H1 (cell line): ENCODE measurements at regions not wholly inside any gene's neighbourhood (a gene's known extent, or its start where the extent isn't known, plus 50 kb on each side); places are given as distances from the start of the nearest gene placed in this dataset.

ENCODE experiments used
- CTCF ChIA-PET: fragments of 300-600 bp; sonication (Branson Sonifier 250); formaldehyde crosslinking; loops from one replicate; lab custom pipeline; 2021; ENCODE audit not compliant: partially characterized antibody; lab: Charles Lee
- POLR2A ChIA-PET: fragments of 300-600 bp; sonication (Branson Sonifier 250); formaldehyde crosslinking; loops from one replicate; lab custom pipeline; 2021; ENCODE audit warnings: inconsistent platforms; ENCODE audit not compliant: partially characterized antibody; lab: Charles Lee
- DNase-seq, 2 experiments: peaks; one replicate each; pipeline versions ENCODE4 v3.0.0 to v3.0.0-alpha.2; 2010 to 2022; ENCODE audit warnings: low spot score in 2 of 2, low read depth in 1 of 2, mixed read lengths in 1 of 2
- FAIRE-seq: peaks from 2 replicates; lab custom pipeline; 2011; peaks lifted over from hg19 to GRCh38; lab: Jason Lieb, UNC
- H2AFZ ChIP-seq: 2 replicates; pipeline ENCODE4 v1.8.1; 2012; ENCODE audit warnings: low read length, inconsistent platforms
- H2AK5ac ChIP-seq: 2 replicates; pipeline ENCODE4 v1.6.1; 2013; ENCODE audit warnings: low read depth, low read length
- H2BK120ac ChIP-seq: replicated peaks from 2 replicates; pipeline ENCODE3; 2013; ENCODE audit warnings: low read depth, low read length, inconsistent platforms
- H2BK12ac ChIP-seq: 2 replicates; pipeline ENCODE4 v1.6.1; 2013; ENCODE audit warnings: low read depth, low read length
- H2BK15ac ChIP-seq: 2 replicates; pipeline ENCODE4 v1.6.1; 2013; ENCODE audit warnings: low read length
- H2BK20ac ChIP-seq: 2 replicates; pipeline ENCODE4 v1.6.1; 2013; ENCODE audit warnings: low read length
- H2BK5ac ChIP-seq: 2 replicates; pipeline ENCODE4 v1.6.1; 2013; ENCODE audit warnings: low read depth, low read length
- H3K14ac ChIP-seq: 2 replicates; pipeline ENCODE4 v1.6.1; 2013; ENCODE audit warnings: inconsistent platforms; ENCODE audit not compliant: insufficient read length
- H3K18ac ChIP-seq: 2 replicates; pipeline ENCODE4 v1.6.1; 2013; ENCODE audit warnings: low read length; ENCODE audit errors: extremely low read depth
- H3K23ac ChIP-seq: 2 replicates; pipeline ENCODE4 v1.6.1; 2013; ENCODE audit warnings: inconsistent platforms; ENCODE audit not compliant: insufficient read length
- H3K23me2 ChIP-seq: 2 replicates; pipeline ENCODE4 v1.6.1; 2013; ENCODE audit warnings: low read depth, low read length
- H3K27ac ChIP-seq: 2 replicates; pipeline ENCODE4 v1.6.1; 2011; ENCODE audit warnings: low read depth, low read length, inconsistent platforms
- H3K27me3 ChIP-seq, 4 experiments: replicated peaks in 1 of 4; 1 replicate in 1 of 4; 2 replicates in 3 of 4; pipeline versions ENCODE4 v1.6.1 to v1.8.1; 2011 to 2013; ENCODE audit warnings: low read length in 3 of 4, mild to moderate bottlenecking in 3 of 4, inconsistent platforms in 2 of 4, mixed read lengths in 2 of 4, moderate library complexity in 1 of 4; ENCODE audit not compliant: control insufficient read depth in 3 of 4, insufficient read depth in 3 of 4; ENCODE audit errors: extremely low read depth in 1 of 4
- H3K36me3 ChIP-seq, 4 experiments: 2 replicates each; pipeline versions ENCODE4 v1.6.1 to v1.8.1; 2011 to 2013; ENCODE audit warnings: mild to moderate bottlenecking in 4 of 4, low read length in 3 of 4, moderate library complexity in 2 of 4, control low read depth in 1 of 4, inconsistent platforms in 1 of 4; ENCODE audit not compliant: insufficient read depth in 4 of 4, control insufficient read depth in 2 of 4
- H3K4ac ChIP-seq: replicated peaks from 2 replicates; pipeline ENCODE3; 2013; ENCODE audit warnings: low read length, low read depth, mixed read lengths, inconsistent platforms; ENCODE audit not compliant: insufficient read length
- H3K4me1 ChIP-seq, 4 experiments: replicated peaks in 1 of 4; 1 replicate in 1 of 4; 2 replicates in 3 of 4; pipeline versions ENCODE4 v1.6.1 to v1.8.1; 2011 to 2013; ENCODE audit warnings: low read length in 3 of 4, inconsistent platforms in 2 of 4, mixed read lengths in 1 of 4; ENCODE audit not compliant: insufficient read depth in 4 of 4, control insufficient read depth in 3 of 4
- H3K4me2 ChIP-seq, 2 experiments: 2 replicates each; pipeline versions ENCODE4 v1.6.1 to v1.8.1; 2011 to 2013; ENCODE audit warnings: low read depth in 2 of 2, low read length in 2 of 2, control low read depth in 1 of 2, inconsistent platforms in 1 of 2, mild to moderate bottlenecking in 1 of 2; ENCODE audit not compliant: insufficient read depth in 1 of 2
- H3K4me3 ChIP-seq, 4 experiments: fragments of 200-600, 300-600 bp in 1 of 4; sonication (generic), shearing (Covaris generic), sonication (Bioruptor Twin) in 1 of 4; 2 replicates each; pipeline versions ENCODE4 v1.5.1 to v1.8.1; 2011 to 2016; ENCODE audit warnings: low read length in 4 of 4, low read depth in 3 of 4, control low read depth in 2 of 4, inconsistent platforms in 2 of 4, mild to moderate bottlenecking in 2 of 4, mixed read lengths in 1 of 4, moderate library complexity in 1 of 4; ENCODE audit not compliant: insufficient read depth in 2 of 4; ENCODE audit errors: extremely low read depth in 1 of 4
- H3K56ac ChIP-seq: replicated peaks from 2 replicates; pipeline ENCODE3; 2013; ENCODE audit warnings: low read depth, mild to moderate bottlenecking, mixed read lengths, low read length, inconsistent platforms; ENCODE audit not compliant: insufficient read length
- H3K79me1 ChIP-seq: 2 replicates; pipeline ENCODE4 v1.6.1; 2013; ENCODE audit warnings: low read depth, low read length, control low read depth
- H3K79me2 ChIP-seq, 2 experiments: 2 replicates each; pipeline versions ENCODE4 v1.6.1 to v1.8.1; 2012 to 2013; ENCODE audit warnings: low read length in 2 of 2, mild to moderate bottlenecking in 2 of 2, inconsistent platforms in 1 of 2; ENCODE audit not compliant: insufficient read depth in 2 of 2, control insufficient read depth in 1 of 2
- H3K9ac ChIP-seq, 4 experiments: replicated peaks in 1 of 4; 1 replicate in 1 of 4; 2 replicates in 3 of 4; pipeline versions ENCODE4 v1.6.1 to v1.8.1; 2011 to 2013; ENCODE audit warnings: low read depth in 3 of 4, low read length in 3 of 4, control low read depth in 2 of 4, mild to moderate bottlenecking in 2 of 4, moderate library complexity in 2 of 4, inconsistent platforms in 1 of 4; ENCODE audit errors: extremely low read depth in 1 of 4
- H3K9me3 ChIP-seq, 2 experiments: 2 replicates each; pipeline versions ENCODE4 v1.6.1 to v1.8.1; 2012 to 2013; ENCODE audit warnings: mild to moderate bottlenecking in 2 of 2, moderate library complexity in 2 of 2, control low read depth in 1 of 2, inconsistent platforms in 1 of 2, low read depth in 1 of 2, low read length in 1 of 2, mixed read lengths in 1 of 2; ENCODE audit not compliant: insufficient read depth in 2 of 2
- H4K20me1 ChIP-seq, 2 experiments: replicated peaks in 1 of 2; 2 replicates each; pipeline versions ENCODE3 to v1.8.1; 2011 to 2013; ENCODE audit warnings: inconsistent platforms in 2 of 2, low read length in 2 of 2, mild to moderate bottlenecking in 1 of 2; ENCODE audit not compliant: insufficient read depth in 2 of 2, control insufficient read depth in 1 of 2
- H4K5ac ChIP-seq: 2 replicates; pipeline ENCODE4 v1.6.1; 2013; ENCODE audit warnings: low read length, low read depth, mixed read lengths, inconsistent platforms; ENCODE audit not compliant: insufficient read length
- H4K8ac ChIP-seq: 2 replicates; pipeline ENCODE4 v1.8.0; 2013; ENCODE audit warnings: mild to moderate bottlenecking, moderate library complexity, low read length, inconsistent platforms; ENCODE audit not compliant: insufficient read depth; ENCODE audit errors: extremely low read depth
- H4K91ac ChIP-seq: replicated peaks from 2 replicates; pipeline ENCODE3; 2013; ENCODE audit warnings: low read length, mixed read lengths, inconsistent platforms; ENCODE audit not compliant: insufficient read length
- BCL11A ChIP-seq, 2 experiments: IDR thresholded peaks; one replicate each; pipeline ENCODE4 v1.6.1; 2011; ENCODE audit warnings: low read depth in 2 of 2, low read length in 2 of 2, mild to moderate bottlenecking in 2 of 2
- CBX8 ChIP-seq: fragments of 300-800, 300-1000 bp; sonication (generic); IDR thresholded peaks from 2 replicates; pipeline ENCODE4 v1.7.1; 2016; ENCODE audit warnings: low read depth, low read length, borderline replicate concordance
- GABPA ChIP-seq: IDR thresholded peaks from 2 replicates; pipeline ENCODE4 v1.6.1; 2011; ENCODE audit warnings: mild to moderate bottlenecking, low read length, moderate library complexity, borderline replicate concordance; ENCODE audit not compliant: insufficient read depth
- JUN ChIP-seq: IDR thresholded peaks from 2 replicates; pipeline ENCODE4 v1.6.1; 2011; ENCODE audit warnings: low read depth, mild to moderate bottlenecking, improper control_type of control experiment, low read length
- KDM5A ChIP-seq: fragments of 200-600 bp; IDR thresholded peaks from 2 replicates; pipeline ENCODE4 v1.7.1; 2012; ENCODE audit warnings: mild to moderate bottlenecking, low read length, inconsistent platforms, mixed read lengths
- MAFK ChIP-seq: IDR thresholded peaks from 2 replicates; pipeline ENCODE4 v1.6.1; 2012; ENCODE audit warnings: low read depth, mild to moderate bottlenecking, improper control_type of control experiment, low read length
- NRF1 ChIP-seq: IDR thresholded peaks from 2 replicates; pipeline ENCODE4 v1.6.1; 2011; ENCODE audit warnings: mild to moderate bottlenecking, low read depth, low read length, improper control_type of control experiment
- RNF2 ChIP-seq: fragments of 200-900, 300-1000 bp; sonication (generic); IDR thresholded peaks from 2 replicates; pipeline ENCODE4 v1.7.1; 2016; ENCODE audit warnings: borderline replicate concordance, low read depth, mild to moderate bottlenecking, antibody characterized with exemption, low read length; ENCODE audit not compliant: poor library complexity, severe bottlenecking; ENCODE audit errors: missing control alignments
- SIX5 ChIP-seq: IDR thresholded peaks from 2 replicates; pipeline ENCODE4 v1.6.1; 2011; ENCODE audit warnings: mild to moderate bottlenecking, low read depth, low read length
- SP4 ChIP-seq: IDR thresholded peaks from 2 replicates; pipeline ENCODE4 v1.6.1; 2012; ENCODE audit warnings: low read length, inconsistent platforms
- TAF7 ChIP-seq: optimal IDR thresholded peaks from 2 replicates; pipeline ENCODE3; 2011; ENCODE audit warnings: low read depth, mild to moderate bottlenecking, inconsistent platforms, low read length, moderate library complexity, borderline replicate concordance
- WGBS, 2 experiments: shearing (Covaris generic) in 1 of 2; methylation state at CpG; one replicate each; pipeline versions ENCODE4 v1.1.6 to v1.1.7; 2013 to 2015; ENCODE audit warnings: low lambda C conversion rate in 2 of 2, mixed read lengths in 2 of 2, inconsistent platforms in 1 of 2, low coverage in 1 of 2, missing lambda C conversion rate in 1 of 2; ENCODE audit not compliant: insufficient replicate concordance in 2 of 2, insufficient coverage in 1 of 2, insufficient read length in 1 of 2; ENCODE audit errors: extremely low coverage in 1 of 2, missing lambda C conversion rate in 1 of 2; 5-methylcytosine and 5-hydroxymethylcytosine counted together
- TF ChIP-seq, protein P1 (sequence below): IDR thresholded peaks from 2 replicates; pipeline ENCODE4 v1.6.1; 2011; ENCODE audit warnings: low read length, improper control_type of control experiment
- TF ChIP-seq, protein P2 (sequence below): IDR thresholded peaks from 2 replicates; pipeline ENCODE4 v1.6.1; 2012; ENCODE audit warnings: inconsistent platforms

DNA sequence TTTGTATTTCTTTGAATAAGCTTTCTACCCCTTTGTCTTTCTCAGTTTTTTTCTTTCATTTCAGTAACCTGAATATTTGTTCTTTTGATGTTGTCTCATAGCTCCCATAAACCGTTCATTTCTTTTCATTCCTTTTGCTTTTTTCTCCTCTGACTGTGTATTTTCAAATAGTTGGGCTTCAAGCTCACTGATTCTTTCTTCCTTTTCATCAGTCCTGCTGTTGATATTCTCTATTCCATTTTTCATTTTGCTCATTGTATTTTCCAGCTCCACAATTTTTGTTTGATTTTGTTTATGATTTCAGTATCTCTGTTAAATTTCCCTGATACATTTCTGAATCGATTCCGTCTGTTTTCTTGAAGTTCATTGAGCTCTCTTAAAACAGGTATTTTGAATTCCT is 129.6 kb upstream of the NUDT6 start:
- Histone ChIP-seq H3K4me3 (no peak overlapping the region), H3K27me3 (no peaks in the 10 kb centered on the region), H3K4me1 (no peaks in the 10 kb centered on the region), H3K23me2 (no peaks in the 10 kb centered on the region), H3K9me3 (peaks cover 0 to 3% of the 10 kb centered on the region in 2 experiments; a peak in 1 of 4 replicates), H4K91ac (no peak overlapping the region), H3K4me2 (no peak overlapping the region), H4K5ac (no peak overlapping the region), H2BK20ac (no peak overlapping the region), H3K79me1 (peaks cover 4% of the 10 kb centered on the region), H2AK5ac (no peak overlapping the region), H3K27ac (no peak overlapping the region), H2BK15ac (no peak overlapping the region), H3K18ac (no peak overlapping the region), H4K20me1 (no peaks in the 10 kb centered on the region), H2AFZ (no peak overlapping the region), H2BK120ac (no peak overlapping the region), H4K8ac (no peak overlapping the region), H2BK5ac (no peak overlapping the region), H3K14ac (no peak overlapping the region), H2BK12ac (no peak overlapping the region), H3K9ac (no peak overlapping the region), H3K79me2 (peaks cover 0 to 25% of the 10 kb centered on the region in 2 experiments; a peak in 2 of 4 replicates), H3K23ac (no peak overlapping the region), H3K4ac (no peak overlapping the region), H3K56ac (no peak overlapping the region), H3K36me3 (peaks cover 0 to under 1% (median under 1%) of the 10 kb centered on the region in 4 experiments; a peak in 2 of 8 replicates)
- FAIRE-seq (no peak), DNase-seq (no peak)
- POLR2A ChIA-PET, result no interaction called here
- CTCF ChIA-PET, result no interaction called here
- WGBS, 2 experiments, result 78% methylated on average over 3 of the region's 3 CpGs; no CpG with 5 or more reads in 1 of the 2 experiments
- no peak for TF ChIP-seq MAFK
- no peak for TF ChIP-seq SIX5
- TF ChIP-seq, protein P1, sequence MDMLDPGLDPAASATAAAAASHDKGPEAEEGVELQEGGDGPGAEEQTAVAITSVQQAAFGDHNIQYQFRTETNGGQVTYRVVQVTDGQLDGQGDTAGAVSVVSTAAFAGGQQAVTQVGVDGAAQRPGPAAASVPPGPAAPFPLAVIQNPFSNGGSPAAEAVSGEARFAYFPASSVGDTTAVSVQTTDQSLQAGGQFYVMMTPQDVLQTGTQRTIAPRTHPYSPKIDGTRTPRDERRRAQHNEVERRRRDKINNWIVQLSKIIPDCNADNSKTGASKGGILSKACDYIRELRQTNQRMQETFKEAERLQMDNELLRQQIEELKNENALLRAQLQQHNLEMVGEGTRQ, result no peak
- no peak for TF ChIP-seq GABPA
- no peak for TF ChIP-seq KDM5A
- TF ChIP-seq, protein P2, sequence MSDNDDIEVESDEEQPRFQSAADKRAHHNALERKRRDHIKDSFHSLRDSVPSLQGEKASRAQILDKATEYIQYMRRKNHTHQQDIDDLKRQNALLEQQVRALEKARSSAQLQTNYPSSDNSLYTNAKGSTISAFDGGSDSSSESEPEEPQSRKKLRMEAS, result no peak
- no peak for TF ChIP-seq BCL11A (IDR thresholded peaks at IDR 0.05; ENCODE audit: low read depth in 2 of 2, low read length in 2 of 2)
- no peak for TF ChIP-seq NRF1
- TF ChIP-seq JUN, result no peak
- TF ChIP-seq RNF2, result no peak
- TF ChIP-seq TAF7, result no peak
- TF ChIP-seq SP4, result no peak
- no peak for TF ChIP-seq CBX8
